Loucy (cell line): ENCODE measurements at regions not wholly inside any gene's neighbourhood (a gene's known extent, or its start where the extent isn't known, plus 50 kb on each side); places are given as distances from the start of the nearest gene placed in this dataset.

Experiments used
- H2AFZ ChIP-seq: fragments of 200-600 bp; sonication (generic); 2 replicates; pipeline ENCODE4 v1.6.0; 2016; ENCODE audit warnings: antibody characterized with exemption, mild to moderate bottlenecking, low read length, moderate library complexity
- H3F3A ChIP-seq: fragments of 200-600 bp; 2 replicates; pipeline ENCODE4 v1.6.0; 2016; ENCODE audit warnings: antibody characterized with exemption, low read depth, mild to moderate bottlenecking
- H3K27me3 ChIP-seq: fragments of 200-600 bp; sonication (generic); 2 replicates; pipeline ENCODE4 v1.6.1; 2014; ENCODE audit warnings: low read length, mild to moderate bottlenecking; ENCODE audit not compliant: insufficient read depth, poor library complexity, severe bottlenecking
- H3K36me3 ChIP-seq: fragments of 200-600 bp; sonication (generic); 2 replicates; pipeline ENCODE4 v1.6.1; 2016; ENCODE audit warnings: low read length; ENCODE audit not compliant: insufficient read depth
- H3K4me1 ChIP-seq: fragments of 200-600 bp; sonication (generic); 2 replicates; pipeline ENCODE4 v1.5.1; 2014; ENCODE audit warnings: low read length, mild to moderate bottlenecking; ENCODE audit not compliant: insufficient read depth, poor library complexity, severe bottlenecking
- H3K4me2 ChIP-seq: fragments of 200-600 bp; sonication (generic); 2 replicates; pipeline ENCODE4 v1.6.0; 2014; ENCODE audit warnings: antibody characterized with exemption, low read length, low read depth, mild to moderate bottlenecking; ENCODE audit not compliant: poor library complexity, severe bottlenecking
- H3K4me3 ChIP-seq: fragments of 200-600 bp; sonication (generic); 2 replicates; pipeline ENCODE4 v1.5.1; 2014; ENCODE audit warnings: low read length, mild to moderate bottlenecking, mixed read lengths; ENCODE audit not compliant: poor library complexity, severe bottlenecking
- H3K79me2 ChIP-seq: fragments of 200-600 bp; sonication (generic); 2 replicates; pipeline ENCODE4 v1.6.1; 2014; ENCODE audit warnings: low read length; ENCODE audit not compliant: insufficient read depth
- H3K9ac ChIP-seq: fragments of 200-600 bp; sonication (generic); 2 replicates; pipeline ENCODE4 v1.6.0; 2014; ENCODE audit warnings: mild to moderate bottlenecking, low read depth, low read length, moderate library complexity; ENCODE audit not compliant: poor library complexity, severe bottlenecking
- H3K9me2 ChIP-seq: fragments of 200-600 bp; sonication (generic); replicated peaks from 2 replicates; pipeline ENCODE4 v1.6.1; 2016; ENCODE audit warnings: low read depth, low read length, mixed read lengths
- H3K9me3 ChIP-seq: fragments of 200-600 bp; sonication (generic); 2 replicates; pipeline ENCODE4 v1.6.1; 2014; ENCODE audit warnings: mild to moderate bottlenecking, antibody characterized with exemption, low read length, low read depth; ENCODE audit not compliant: insufficient read depth
- H4K20me1 ChIP-seq: fragments of 200-600 bp; sonication (generic); 2 replicates; pipeline ENCODE4 v1.6.0; 2014; ENCODE audit warnings: antibody characterized with exemption, low read length, mild to moderate bottlenecking; ENCODE audit not compliant: insufficient read depth, poor library complexity, severe bottlenecking
- CTCF ChIP-seq: fragments of 200-600 bp; sonication (generic); conservative IDR thresholded peaks from 2 replicates; pipeline ENCODE4 v1.5.1; 2014; ENCODE audit warnings: mild to moderate bottlenecking, antibody characterized with exemption, low read length
- EZH2phosphoT487 ChIP-seq: fragments of 200-600 bp; IDR thresholded peaks from 2 replicates; pipeline ENCODE4 v1.6.1; 2018; ENCODE audit warnings: antibody characterized with exemption, mild to moderate bottlenecking, moderate library complexity, borderline replicate concordance

GRCh38 chr3:175948041-175948440 lies 1088.9 kb downstream of the NAALADL2 start:
- Histone ChIP-seq H2AFZ (no peak overlapping the region), H3K9ac (no peak overlapping the region), H3K9me2 (no peaks in the 10 kb centered on the region), H3K4me1 (no peaks in the 10 kb centered on the region), H3F3A (no peaks in the 10 kb centered on the region), H3K9me3 (no peaks in the 10 kb centered on the region), H3K27me3 (no peaks in the 10 kb centered on the region), H4K20me1 (no peaks in the 10 kb centered on the region), H3K4me3 (no peak overlapping the region), H3K4me2 (no peak overlapping the region), H3K79me2 (no peaks in the 10 kb centered on the region), H3K36me3 (no peaks in the 10 kb centered on the region)
- TF ChIP-seq CTCF (no peak), EZH2phosphoT487 (no peak)

DNA sequence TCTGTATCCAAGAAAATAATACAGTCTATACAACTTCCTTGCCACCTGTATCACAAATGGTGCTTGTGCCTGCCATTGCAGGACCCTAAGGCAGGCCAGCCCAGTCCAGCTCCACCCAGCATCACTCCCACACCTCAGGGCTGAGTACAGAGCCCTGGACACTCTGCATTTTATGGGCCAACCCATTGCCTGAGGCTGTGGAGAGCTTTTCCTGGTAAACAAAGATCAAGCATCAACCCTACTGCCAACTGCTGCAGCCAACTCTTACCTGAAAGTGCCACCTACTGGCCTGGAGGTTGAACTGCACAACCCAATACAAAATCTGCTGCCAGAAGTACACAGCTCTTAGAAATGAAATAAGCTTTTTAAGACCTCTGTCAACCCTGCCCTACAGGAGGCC lies 1082.2 kb downstream of the NAALADL2 start:
- Histone ChIP-seq H3K4me3 (no peak overlapping the region), H3K9me2 (no peaks in the 10 kb centered on the region), H3K4me1 (no peaks in the 10 kb centered on the region), H3K4me2 (no peak overlapping the region), H3F3A (no peaks in the 10 kb centered on the region), H3K36me3 (no peaks in the 10 kb centered on the region), H4K20me1 (no peaks in the 10 kb centered on the region), H2AFZ (no peak overlapping the region), H3K9ac (no peak overlapping the region), H3K27me3 (no peaks in the 10 kb centered on the region), H3K79me2 (no peaks in the 10 kb centered on the region), H3K9me3 (no peaks in the 10 kb centered on the region)
- TF ChIP-seq CTCF (peak; percentile 69), EZH2phosphoT487 (no peak)

- no peaks in the 10 kb centered on the region for H3F3A ChIP-seq
- H3K4me1 ChIP-seq, result no peaks in the 10 kb centered on the region
- no peaks in the 10 kb centered on the region for H3K9me2 ChIP-seq
- no peaks in the 10 kb centered on the region for H3K27me3 ChIP-seq
- H3K4me3 ChIP-seq, result no peak overlapping the region
- H3K79me2 ChIP-seq, result no peaks in the 10 kb centered on the region
- no peaks in the 10 kb centered on the region for H3K9me3 ChIP-seq
- no peak overlapping the region for H3K4me2 ChIP-seq
- no peaks in the 10 kb centered on the region for H4K20me1 ChIP-seq
- H3K36me3 ChIP-seq, result no peaks in the 10 kb centered on the region
- H2AFZ ChIP-seq, result no peak overlapping the region
- no peak overlapping the region for H3K9ac ChIP-seq
- no peak for TF ChIP-seq CTCF
Observed at GRCh38 chr3:175940881-175941280, 1081.7 kb downstream of the NAALADL2 start.
